Loucy (cell line): ENCODE measurements at regions not wholly inside any gene's neighbourhood (a gene's known extent, or its start where the extent isn't known, plus 50 kb on each side); places are given as distances from the start of the nearest gene placed in this dataset.

Experiments used
- H2AFZ ChIP-seq: fragments of 200-600 bp; sonication (generic); 2 replicates; pipeline ENCODE4 v1.6.0; 2016; ENCODE audit warnings: antibody characterized with exemption, mild to moderate bottlenecking, low read length, moderate library complexity
- H3F3A ChIP-seq: fragments of 200-600 bp; 2 replicates; pipeline ENCODE4 v1.6.0; 2016; ENCODE audit warnings: antibody characterized with exemption, low read depth, mild to moderate bottlenecking
- H3K27me3 ChIP-seq: fragments of 200-600 bp; sonication (generic); 2 replicates; pipeline ENCODE4 v1.6.1; 2014; ENCODE audit warnings: low read length, mild to moderate bottlenecking; ENCODE audit not compliant: insufficient read depth, poor library complexity, severe bottlenecking
- H3K36me3 ChIP-seq: fragments of 200-600 bp; sonication (generic); 2 replicates; pipeline ENCODE4 v1.6.1; 2016; ENCODE audit warnings: low read length; ENCODE audit not compliant: insufficient read depth
- H3K4me1 ChIP-seq: fragments of 200-600 bp; sonication (generic); 2 replicates; pipeline ENCODE4 v1.5.1; 2014; ENCODE audit warnings: low read length, mild to moderate bottlenecking; ENCODE audit not compliant: insufficient read depth, poor library complexity, severe bottlenecking
- H3K4me2 ChIP-seq: fragments of 200-600 bp; sonication (generic); 2 replicates; pipeline ENCODE4 v1.6.0; 2014; ENCODE audit warnings: antibody characterized with exemption, low read length, low read depth, mild to moderate bottlenecking; ENCODE audit not compliant: poor library complexity, severe bottlenecking
- H3K4me3 ChIP-seq: fragments of 200-600 bp; sonication (generic); 2 replicates; pipeline ENCODE4 v1.5.1; 2014; ENCODE audit warnings: low read length, mild to moderate bottlenecking, mixed read lengths; ENCODE audit not compliant: poor library complexity, severe bottlenecking
- H3K79me2 ChIP-seq: fragments of 200-600 bp; sonication (generic); 2 replicates; pipeline ENCODE4 v1.6.1; 2014; ENCODE audit warnings: low read length; ENCODE audit not compliant: insufficient read depth
- H3K9ac ChIP-seq: fragments of 200-600 bp; sonication (generic); 2 replicates; pipeline ENCODE4 v1.6.0; 2014; ENCODE audit warnings: mild to moderate bottlenecking, low read depth, low read length, moderate library complexity; ENCODE audit not compliant: poor library complexity, severe bottlenecking
- H3K9me2 ChIP-seq: fragments of 200-600 bp; sonication (generic); replicated peaks from 2 replicates; pipeline ENCODE4 v1.6.1; 2016; ENCODE audit warnings: low read depth, low read length, mixed read lengths
- H3K9me3 ChIP-seq: fragments of 200-600 bp; sonication (generic); 2 replicates; pipeline ENCODE4 v1.6.1; 2014; ENCODE audit warnings: mild to moderate bottlenecking, antibody characterized with exemption, low read length, low read depth; ENCODE audit not compliant: insufficient read depth
- H4K20me1 ChIP-seq: fragments of 200-600 bp; sonication (generic); 2 replicates; pipeline ENCODE4 v1.6.0; 2014; ENCODE audit warnings: antibody characterized with exemption, low read length, mild to moderate bottlenecking; ENCODE audit not compliant: insufficient read depth, poor library complexity, severe bottlenecking
- CTCF ChIP-seq: fragments of 200-600 bp; sonication (generic); conservative IDR thresholded peaks from 2 replicates; pipeline ENCODE4 v1.5.1; 2014; ENCODE audit warnings: mild to moderate bottlenecking, antibody characterized with exemption, low read length
- EZH2phosphoT487 ChIP-seq: fragments of 200-600 bp; IDR thresholded peaks from 2 replicates; pipeline ENCODE4 v1.6.1; 2018; ENCODE audit warnings: antibody characterized with exemption, mild to moderate bottlenecking, moderate library complexity, borderline replicate concordance

- no peaks in the 10 kb centered on the region for H3K9me2 ChIP-seq
- no peaks in the 10 kb centered on the region for H3K79me2 ChIP-seq
- H3K9me3 ChIP-seq, result no peaks in the 10 kb centered on the region
- H4K20me1 ChIP-seq, result no peaks in the 10 kb centered on the region
- H3K9ac ChIP-seq, result no peak overlapping the region
- H3K4me3 ChIP-seq, result no peak overlapping the region
- H2AFZ ChIP-seq, result no peak overlapping the region
- TF ChIP-seq EZH2phosphoT487 (no peak), CTCF (no peak)
- H3K27me3 ChIP-seq, result no peaks in the 10 kb centered on the region
- H3K36me3 ChIP-seq, result no peaks in the 10 kb centered on the region
- no peaks in the 10 kb centered on the region for H3K4me1 ChIP-seq
- no peak overlapping the region for H3K4me2 ChIP-seq
- no peaks in the 10 kb centered on the region for H3F3A ChIP-seq
Measured at GRCh38 chr2:71882236-71882946, 265.3 kb downstream of the CYP26B1 start.

- no peak overlapping the region for H3K9ac ChIP-seq
- no peaks in the 10 kb centered on the region for H3K79me2 ChIP-seq
- no peaks in the 10 kb centered on the region for H3K36me3 ChIP-seq
- no peak overlapping the region for H2AFZ ChIP-seq
- TF ChIP-seq EZH2phosphoT487 (no peak), CTCF (no peak)
- H3K4me2 ChIP-seq, result no peak overlapping the region
- H3F3A ChIP-seq, result no peaks in the 10 kb centered on the region
- no peaks in the 10 kb centered on the region for H4K20me1 ChIP-seq
- H3K27me3 ChIP-seq, result no peaks in the 10 kb centered on the region
- no peaks in the 10 kb centered on the region for H3K9me2 ChIP-seq
- H3K4me3 ChIP-seq, result no peak overlapping the region
- no peaks in the 10 kb centered on the region for H3K4me1 ChIP-seq
- no peaks in the 10 kb centered on the region for H3K9me3 ChIP-seq
Measured at GRCh38 chr2:71880846-71881610, 266.6 kb downstream of the CYP26B1 start.

GRCh38 chr2:71880287-71880686 is 267.4 kb downstream of the CYP26B1 start:
- Histone ChIP-seq H3K4me3 (no peak overlapping the region), H3K27me3 (no peaks in the 10 kb centered on the region), H3K4me2 (no peak overlapping the region), H3K4me1 (no peaks in the 10 kb centered on the region), H2AFZ (no peak overlapping the region), H3K9ac (no peak overlapping the region), H3K9me2 (no peaks in the 10 kb centered on the region), H3K79me2 (no peaks in the 10 kb centered on the region), H3F3A (no peaks in the 10 kb centered on the region), H3K36me3 (no peaks in the 10 kb centered on the region), H3K9me3 (no peaks in the 10 kb centered on the region), H4K20me1 (no peaks in the 10 kb centered on the region)
- TF ChIP-seq CTCF (no peak), EZH2phosphoT487 (no peak)
